Ovary (tissue), 3 donors: ENCODE measurements at regions not wholly inside any gene's neighbourhood (a gene's known extent, or its start where the extent isn't known, plus 50 kb on each side); places are given as distances from the start of the nearest gene placed in this dataset.

Source experiments
- CTCF ChIP-seq, 3 donors: fragments of 450-650 bp in 2 of 3; fragments of 200-600 bp in 1 of 3; IDR thresholded peaks; one replicate each; pipeline versions ENCODE4 v1.5.1 to v1.8.0; 2016 to 2022; ENCODE audit warnings: antibody characterized with exemption in 3 of 3, mild to moderate bottlenecking in 1 of 3
- EP300 ChIP-seq: sonication (generic); formaldehyde crosslinking; IDR thresholded peaks from one replicate; pipeline ENCODE4 v1.6.1; 2017; ENCODE audit warnings: antibody characterized with exemption
- donor health status: DM: no; HTN: no; CAD: no.

- TF ChIP-seq CTCF (IDR thresholded peaks at IDR 0.05) (no peak), EP300 (no peak)
Measured at GRCh38 chr12:58811346-58811745, 109.0 kb downstream of the LRIG3 start.
